PC-3 (cell line): ENCODE measurements at regions not wholly inside any gene's neighbourhood (a gene's known extent, or its start where the extent isn't known, plus 50 kb on each side); places are given as distances from the start of the nearest gene placed in this dataset.

Experiments
- ATAC-seq: fragments of 200-7000 bp; cut with Tn5 transposase; 2 replicates; pipeline ENCODE4 v1.9.1; 2020; ENCODE audit warnings: mild to moderate bottlenecking, moderate library complexity
- BruUV-seq: library from RNA; stranded (reverse); fragments of 400-500 nt; replicated peaks from 2 replicates; lab custom pipeline; 2021; lab: Mats Ljungman, UMichigan
- CTCF ChIA-PET: fragments of 300-600 bp; sonication (Branson Sonifier 250); formaldehyde crosslinking; loops from one replicate; lab custom pipeline; 2022; ENCODE audit warnings: antibody characterized with exemption; lab: Charles Lee
- POLR2A ChIA-PET: fragments of 300-600 bp; sonication (Branson Sonifier 250); formaldehyde crosslinking; loops from one replicate; lab custom pipeline; 2022; ENCODE audit warnings: antibody characterized with exemption; ENCODE audit not compliant: unreplicated experiment; lab: Charles Lee
- DNase-seq: peaks from one replicate; pipeline ENCODE4 v3.0.0-alpha.2; 2015
- H2AFZ ChIP-seq: fragments of 300-600 bp; sonication (generic); 2 replicates; pipeline ENCODE4 v1.6.0; 2016; ENCODE audit warnings: antibody characterized with exemption, low read length
- H3F3A ChIP-seq: fragments of 300-600 bp; sonication (generic); one replicate; pipeline ENCODE4 v1.6.0; 2017; ENCODE audit warnings: antibody characterized with exemption, low read length, control low read depth, mild to moderate bottlenecking; ENCODE audit not compliant: unreplicated experiment
- H3K27ac ChIP-seq: fragments of 300-600 bp; sonication (generic); 2 replicates; pipeline ENCODE4 v1.5.1; 2016; ENCODE audit warnings: mild to moderate bottlenecking, low read length
- H3K27me3 ChIP-seq: fragments of 300-600 bp; sonication (generic); 2 replicates; pipeline ENCODE4 v1.6.1; 2016; ENCODE audit warnings: low read length, mixed read lengths
- H3K36me3 ChIP-seq: fragments of 300-600 bp; sonication (generic); 2 replicates; pipeline ENCODE4 v1.6.1; 2016; ENCODE audit warnings: low read depth, mixed run types, low read length, mixed read lengths
- H3K4me1 ChIP-seq: fragments of 300-600 bp; sonication (generic); 2 replicates; pipeline ENCODE4 v1.5.1; 2016; ENCODE audit warnings: low read length; ENCODE audit not compliant: insufficient read depth
- H3K4me2 ChIP-seq: fragments of 300-600 bp; sonication (generic); 2 replicates; pipeline ENCODE4 v1.6.0; 2016; ENCODE audit warnings: low read length
- H3K4me3 ChIP-seq: fragments of 300-600 bp; sonication (generic); 2 replicates; pipeline ENCODE4 v1.5.1; 2016; ENCODE audit warnings: mild to moderate bottlenecking, low read length, mixed read lengths
- H3K79me2 ChIP-seq: fragments of 300-600 bp; sonication (generic); 2 replicates; pipeline ENCODE4 v1.6.1; 2017; ENCODE audit warnings: low read length, mixed read lengths
- H3K9ac ChIP-seq: fragments of 300-600 bp; sonication (generic); 2 replicates; pipeline ENCODE4 v1.6.0; 2016; ENCODE audit warnings: mild to moderate bottlenecking, low read length
- H3K9me2 ChIP-seq: fragments of 300-600 bp; sonication (generic); replicated peaks from 2 replicates; pipeline ENCODE4 v1.6.1; 2016; ENCODE audit warnings: mixed run types, low read length, mixed read lengths
- H3K9me3 ChIP-seq: fragments of 300-600 bp; sonication (generic); 2 replicates; pipeline ENCODE4 v1.6.1; 2016; ENCODE audit warnings: low read length, mixed read lengths
- H4K20me1 ChIP-seq: fragments of 300-600 bp; sonication (generic); 2 replicates; pipeline ENCODE4 v1.6.1; 2016; ENCODE audit warnings: low read length, mixed read lengths
- CTCF ChIP-seq: fragments of 300-600 bp; sonication (generic); conservative IDR thresholded peaks from 2 replicates; pipeline ENCODE4 v1.5.1; 2017; ENCODE audit warnings: antibody characterized with exemption, low read depth, mild to moderate bottlenecking, low read length
- EZH2 ChIP-seq: fragments of 300-600 bp; sonication (generic); IDR thresholded peaks from one replicate; pipeline ENCODE4 v1.6.1; 2017; ENCODE audit warnings: antibody characterized with exemption, mild to moderate bottlenecking, low read length; ENCODE audit not compliant: unreplicated experiment
- EZH2phosphoT487 ChIP-seq: fragments of 300-600 bp; sonication (generic); IDR thresholded peaks from 2 replicates; pipeline ENCODE4 v1.6.1; 2018; ENCODE audit warnings: mild to moderate bottlenecking, antibody characterized with exemption, low read length, borderline replicate concordance
- intact Hi-C: fragments of 100-400 bp; cut with micrococcal nuclease; formaldehyde crosslinking; loops from 2 replicates; pipeline ENCODE4 v1.9.0; 2023

GRCh38 chr12:90823859-90824258 is 131.1 kb downstream of the CCER1 start:
- Histone ChIP-seq H3K9ac (no peak overlapping the region), H3K9me3 (no peaks in the 10 kb centered on the region), H3K4me3 (no peak overlapping the region), H3K4me2 (no peak overlapping the region), H3K4me1 (0 out of 2 replicates have a peak, but pooled peaks cover 5% of the 10 kb centered on the region), H3F3A (no peaks in the 10 kb centered on the region), H3K9me2 (peaks cover 4% of the 10 kb centered on the region; the same call in 1 of the 2 replicates), H3K27ac (no peak overlapping the region), H3K36me3 (no peaks in the 10 kb centered on the region), H2AFZ (no peak overlapping the region), H4K20me1 (no peaks in the 10 kb centered on the region), H3K79me2 (no peaks in the 10 kb centered on the region), H3K27me3 (no peaks in the 10 kb centered on the region)
- ChIA-PET CTCF (no interaction called here), POLR2A (no interaction called here)
- BruUV-seq = no TSS peak
- ATAC-seq (no peak), DNase-seq (no peak)
- intact Hi-C loops = no loop called here
- TF ChIP-seq CTCF (no peak), EZH2phosphoT487 (no peak), EZH2 (no peak)

DNA sequence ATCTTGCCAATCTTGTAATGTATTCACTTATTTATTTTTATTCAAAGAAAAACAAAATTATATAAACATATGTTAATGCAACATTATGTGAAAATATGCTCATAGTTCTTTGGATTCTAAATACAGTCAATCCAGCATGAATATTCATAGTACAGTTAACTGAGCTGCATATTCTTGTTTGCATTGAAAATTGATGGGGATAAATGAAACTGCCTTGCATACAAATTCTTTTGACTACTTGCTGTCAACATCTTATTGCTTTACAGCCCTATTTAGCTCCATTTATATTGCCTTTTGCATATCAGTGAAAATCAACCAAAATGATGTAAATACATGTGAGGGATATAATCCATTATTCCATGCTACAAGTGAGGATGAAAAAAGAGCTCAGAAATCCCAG is 135.3 kb downstream of the CCER1 start:
- DNase-seq (no peak), ATAC-seq (no peak)
- no peaks in the 10 kb centered on the region for H4K20me1 ChIP-seq
- BruUV-seq = no TSS peak
- no peak overlapping the region for H3K27ac ChIP-seq
- H3K36me3 ChIP-seq = no peaks in the 10 kb centered on the region
- TF ChIP-seq EZH2phosphoT487 = no peak
- TF ChIP-seq CTCF = no peak
- TF ChIP-seq EZH2 = no peak
- peaks cover 2% of the 10 kb centered on the region for H3F3A ChIP-seq
- no peak overlapping the region for H2AFZ ChIP-seq
- no peaks in the 10 kb centered on the region; the same call in 1 of the 2 replicates for H3K9me2 ChIP-seq
- H3K4me2 ChIP-seq = no peak overlapping the region
- H3K9me3 ChIP-seq = no peaks in the 10 kb centered on the region
- CTCF ChIA-PET = no interaction called here
- no peaks in the 10 kb centered on the region for H3K79me2 ChIP-seq
- H3K9ac ChIP-seq = no peak overlapping the region
- POLR2A ChIA-PET = no interaction called here
- intact Hi-C loops = loop anchor here (5.0 kb wide), 1 partner anchor 33 kb away; no protein-coding TSS in a partner anchor
- no peak overlapping the region for H3K4me3 ChIP-seq
- H3K27me3 ChIP-seq = no peaks in the 10 kb centered on the region
- H3K4me1 ChIP-seq = peaks cover 28% of the 10 kb centered on the region

DNA sequence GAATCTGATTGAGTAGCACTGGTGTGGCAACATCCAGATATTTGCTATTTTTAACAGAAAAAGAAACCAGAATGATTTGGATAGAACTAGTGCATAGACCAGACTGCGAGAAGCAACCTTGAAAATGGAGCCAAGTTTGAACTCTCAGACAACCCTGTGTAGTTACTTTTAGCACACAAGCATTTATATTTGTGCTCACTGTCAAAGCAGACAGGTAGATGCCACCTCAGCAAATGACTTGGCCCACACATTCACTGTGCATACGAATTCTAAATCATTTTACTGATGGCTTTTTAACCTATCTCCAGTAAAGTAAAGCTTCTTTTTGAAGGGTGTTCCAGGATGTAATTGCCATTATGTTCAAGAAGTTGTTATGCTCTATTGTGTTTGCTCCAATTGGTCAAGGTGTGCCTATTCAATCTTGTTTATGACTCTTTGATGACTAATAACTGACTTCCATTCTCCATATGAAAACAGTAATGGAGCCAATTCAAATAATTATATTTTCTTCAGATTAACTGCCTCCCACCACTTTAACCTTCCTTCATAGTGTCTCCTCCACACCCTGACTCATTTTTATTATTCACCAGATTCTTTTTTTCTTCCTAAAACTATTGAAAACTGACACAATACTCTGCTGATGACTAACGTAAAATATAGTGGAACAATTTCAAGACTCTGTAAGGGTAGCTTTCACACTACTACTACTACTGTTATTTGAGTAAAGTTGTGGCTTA is 138.5 kb downstream of the CCER1 start:
- ChIA-PET POLR2A (interaction anchor here (0.6 kb wide), 1 partner anchor 1177 kb away, joined by 6 read pairs; no protein-coding TSS in a partner anchor), CTCF (interaction anchor here (0.7 kb wide), 1 partner anchor 124 kb away, joined by 5 read pairs; no protein-coding TSS in a partner anchor)
- Histone ChIP-seq H4K20me1 (no peaks in the 10 kb centered on the region), H3K36me3 (no peaks in the 10 kb centered on the region), H3K4me2 (peak overlapping the region; percentile 46), H3K9me3 (no peaks in the 10 kb centered on the region), H3F3A (peaks cover 2% of the 10 kb centered on the region), H3K4me3 (no peak overlapping the region), H2AFZ (peak overlapping the region; percentile 15; the same call in 1 of the 2 replicates), H3K4me1 (peaks cover 28% of the 10 kb centered on the region), H3K27me3 (no peaks in the 10 kb centered on the region), H3K9ac (no peak overlapping the region; the same call in 1 of the 2 replicates), H3K27ac (peak overlapping the region; percentile 83), H3K79me2 (no peaks in the 10 kb centered on the region), H3K9me2 (no peaks in the 10 kb centered on the region; the same call in 1 of the 2 replicates)
- ATAC-seq (peak; percentile 94), DNase-seq (peak; percentile 88)
- TF ChIP-seq EZH2phosphoT487 (no peak), CTCF (no peak), EZH2 (no peak)
- intact Hi-C loops = loop anchor here (5.0 kb wide), 1 partner anchor 36 kb away; no protein-coding TSS in a partner anchor
- no TSS peak for BruUV-seq
